HG02973 (cell line): ENCODE measurements at regions not wholly inside any gene's neighbourhood (a gene's known extent, or its start where the extent isn't known, plus 50 kb on each side); places are given as distances from the start of the nearest gene placed in this dataset.

Source experiments
- ATAC-seq: cut with Tn5 transposase; IDR thresholded peaks from one replicate; pipeline ENCODE4 v1.9.1; 2021; ENCODE audit warnings: moderate library complexity; ENCODE audit not compliant: unreplicated experiment

DNA sequence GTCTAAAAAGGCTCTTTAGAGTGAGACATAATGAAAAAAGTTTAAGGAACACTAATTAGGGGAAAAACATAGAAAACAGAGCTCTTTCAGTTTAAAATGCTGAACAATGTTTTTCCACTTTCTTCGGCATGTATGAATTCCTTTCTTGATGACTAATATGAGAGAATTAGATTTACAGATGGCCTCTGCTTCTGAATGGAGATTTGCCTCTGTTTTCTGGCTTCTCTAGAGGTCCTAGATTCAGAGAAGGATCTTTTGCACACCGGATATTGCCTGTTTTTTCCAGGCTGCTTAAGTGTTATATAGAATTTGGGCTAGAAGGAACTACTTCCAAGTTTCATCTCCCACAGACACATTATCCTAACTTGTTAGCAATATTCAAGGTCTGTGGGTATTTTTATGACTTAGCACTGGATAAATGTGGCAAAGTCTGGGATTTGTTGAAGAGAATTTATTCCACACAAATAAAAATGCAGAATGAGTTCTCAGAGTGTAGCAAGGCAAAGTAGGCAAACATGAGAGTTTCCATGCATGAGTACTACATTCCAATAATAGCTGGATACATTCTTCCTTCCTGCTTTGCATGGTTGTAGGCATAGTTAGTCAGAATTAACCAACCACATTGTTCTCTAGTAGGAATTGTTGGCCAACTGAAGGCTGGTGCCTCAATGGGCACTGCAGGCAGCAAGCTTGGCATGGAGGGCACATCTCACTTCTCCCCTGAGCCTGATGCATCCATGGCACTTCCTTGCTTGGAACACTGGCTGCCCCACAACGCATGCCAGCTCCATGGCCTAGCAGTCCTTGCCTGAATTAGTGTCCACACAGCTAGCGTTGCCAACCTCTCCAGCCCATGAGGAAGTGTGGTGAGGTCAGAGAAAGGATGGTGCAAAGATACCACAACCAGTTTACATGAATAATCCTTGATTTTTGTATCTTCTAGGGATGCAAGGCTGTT is 224.2 kb downstream of the CLIC5 start:
- ATAC-seq: no peak

DNA sequence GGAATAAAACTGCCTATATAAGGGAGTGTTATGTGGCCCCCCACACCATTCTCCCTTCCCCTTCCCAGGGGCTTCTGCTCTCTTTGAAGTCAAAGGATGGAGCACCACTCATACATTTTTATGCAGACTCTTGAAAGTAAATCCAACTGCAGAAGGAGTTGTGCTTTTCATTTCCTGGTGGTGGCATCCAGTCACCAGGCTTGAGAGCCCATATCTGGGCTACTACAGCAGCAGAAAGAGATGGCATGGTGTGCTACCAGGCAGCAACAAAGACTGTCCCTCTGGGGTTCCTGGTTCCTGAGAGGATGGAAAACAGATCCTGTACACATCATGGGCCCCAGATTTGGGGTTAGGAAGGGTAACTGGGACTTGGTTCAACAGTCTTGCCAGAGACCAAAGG is 226.4 kb downstream of the CLIC5 start:
- ATAC-seq: no peak

DNA sequence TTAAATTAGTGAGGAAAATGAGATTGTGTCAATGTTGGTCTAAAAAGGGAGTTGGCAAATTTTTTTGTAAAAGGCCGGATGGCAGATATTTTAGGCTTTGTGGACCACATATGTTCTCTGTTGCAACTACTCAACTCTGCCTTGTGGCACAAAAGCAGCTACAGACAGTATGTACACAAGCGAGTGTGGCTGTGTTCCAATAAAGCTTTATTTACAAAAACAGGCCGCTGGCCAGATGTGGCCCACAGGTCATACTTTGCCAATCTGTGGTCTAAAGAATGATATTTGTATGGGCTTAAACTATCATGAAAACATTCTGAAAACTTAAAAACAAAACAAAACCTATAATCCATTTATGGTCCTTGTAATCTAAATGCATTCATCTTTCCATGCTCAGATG is 228.3 kb downstream of the CLIC5 start:
- no peak for ATAC-seq

DNA sequence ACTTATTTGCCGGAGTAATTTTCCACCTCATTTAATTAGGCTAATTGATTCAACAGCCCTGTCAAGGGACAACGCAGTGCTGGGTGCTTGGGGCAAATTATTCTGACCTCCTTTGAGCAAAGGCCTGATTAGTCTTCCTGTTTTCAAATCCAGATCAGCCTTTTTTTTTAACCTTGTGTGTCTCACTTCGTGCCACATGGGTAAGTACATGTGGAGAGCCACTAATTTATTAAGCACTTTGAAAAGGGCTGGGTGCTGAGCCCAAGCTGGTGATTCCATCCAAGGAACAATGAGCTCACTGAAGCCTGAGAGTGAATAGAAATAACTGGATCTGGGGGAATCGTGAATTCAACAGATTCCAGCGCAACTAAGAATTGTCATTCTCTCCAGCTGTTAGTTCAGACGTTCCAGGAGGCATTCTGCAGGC is 229.3 kb downstream of the CLIC5 start:
- ATAC-seq: no peak

DNA sequence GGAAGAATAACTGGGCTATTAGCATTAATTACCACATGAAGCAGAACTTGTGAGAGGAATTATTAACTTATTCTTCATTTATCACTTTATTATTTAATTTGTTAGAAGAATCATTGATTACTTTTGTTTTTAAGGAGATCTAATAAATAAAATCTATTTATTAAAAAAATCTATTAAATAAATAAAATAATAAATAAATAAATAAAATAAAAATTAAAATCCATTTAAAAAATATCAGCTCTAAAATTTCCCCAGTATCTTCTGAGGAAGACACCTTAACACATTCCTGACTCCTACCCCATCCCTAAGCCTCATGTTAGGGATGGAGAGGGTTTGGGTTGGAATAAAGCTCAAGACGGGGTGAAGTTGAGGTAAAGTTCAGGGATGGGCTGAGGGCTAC is 231.4 kb downstream of the CLIC5 start:
- ATAC-seq: no peak

DNA sequence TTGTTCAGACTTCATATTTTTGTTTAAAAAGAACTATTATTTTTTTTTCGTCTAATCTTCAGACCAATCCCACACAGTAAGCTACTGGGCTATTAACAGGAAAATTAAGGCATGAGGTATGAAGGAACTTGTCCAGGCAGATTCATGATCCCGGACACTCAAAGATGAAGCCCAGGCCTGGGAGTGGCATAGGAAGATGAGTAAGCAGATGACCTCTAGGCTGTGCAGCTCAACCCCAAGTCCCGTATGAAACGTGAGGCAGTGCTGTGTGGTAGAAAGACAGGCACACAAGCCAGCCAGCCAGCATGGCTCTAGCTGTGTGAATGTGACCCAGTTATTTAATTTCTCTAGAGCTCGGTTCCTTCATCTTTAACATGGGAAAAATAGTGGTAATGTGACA is 231.9 kb downstream of the CLIC5 start:
- no peak for ATAC-seq

DNA sequence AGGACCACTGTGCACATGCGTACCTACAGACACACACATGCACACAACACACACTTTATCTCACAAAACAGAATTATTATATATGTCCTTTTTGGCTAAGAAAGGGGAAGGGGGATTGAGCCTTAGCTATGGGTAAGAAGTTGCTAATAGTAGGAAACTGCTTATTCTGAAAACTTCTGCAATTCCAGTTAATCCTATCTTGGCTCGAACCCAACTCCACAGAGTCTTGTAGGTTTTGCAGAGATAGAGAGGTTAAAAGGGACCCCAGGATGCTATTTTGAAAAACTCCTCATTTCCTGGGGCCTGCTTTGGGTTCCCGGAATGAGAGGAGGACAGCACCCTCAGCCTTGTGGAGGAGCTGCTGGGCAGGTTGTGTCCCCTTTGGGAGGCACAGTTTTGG is 233.8 kb downstream of the CLIC5 start:
- ATAC-seq: no peak

DNA sequence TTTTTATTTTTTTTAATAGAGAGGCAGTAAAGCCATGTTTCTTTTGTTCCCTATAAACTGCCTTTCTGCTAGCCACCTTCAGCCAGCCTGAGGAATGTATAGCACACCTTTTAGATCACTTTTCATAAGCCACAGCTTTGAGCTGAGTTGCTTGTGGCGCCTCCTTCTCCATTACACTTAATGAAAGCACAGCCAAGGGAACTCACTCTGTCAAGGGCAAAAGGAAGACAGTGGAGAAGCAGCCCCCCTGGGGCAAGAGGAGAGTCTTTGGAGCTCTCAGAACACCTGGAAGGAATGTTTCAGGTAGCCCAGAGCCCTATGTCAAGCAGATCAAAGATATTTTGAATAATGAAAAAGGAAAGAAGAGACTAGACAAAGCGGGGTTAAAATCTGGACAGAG is 235.1 kb downstream of the CLIC5 start:
- ATAC-seq: no peak

DNA sequence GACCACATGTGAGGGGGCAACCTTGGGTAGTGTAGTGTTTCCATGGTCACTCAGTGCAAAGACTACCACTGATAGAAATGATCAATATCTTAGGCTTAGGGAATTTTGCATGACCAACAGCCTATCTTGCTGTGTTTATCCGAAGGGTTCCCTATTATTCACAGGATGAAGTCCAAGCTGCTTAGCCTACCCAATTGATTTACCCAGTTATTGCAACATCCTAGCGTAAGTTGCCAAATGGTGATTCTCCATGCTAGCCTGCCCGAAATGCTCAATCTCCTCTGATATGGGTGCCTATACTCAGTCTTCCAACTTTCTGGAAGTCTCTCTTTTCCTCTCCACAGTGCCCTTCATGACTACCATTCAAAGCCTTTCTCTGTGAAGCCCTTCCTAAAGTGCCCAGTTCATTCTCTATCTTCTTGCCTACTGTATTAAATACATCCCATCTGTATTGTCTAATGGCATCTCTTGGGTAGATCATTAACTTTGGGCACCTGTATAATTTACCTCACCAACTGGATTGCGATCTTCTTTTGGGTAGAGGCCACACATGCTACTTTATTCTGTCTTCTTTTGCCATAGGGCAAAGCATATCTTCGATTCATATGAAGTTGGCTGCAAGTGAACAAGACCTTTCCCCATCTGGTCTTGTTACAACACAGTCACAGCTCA is 240.5 kb downstream of the CLIC5 start:
- ATAC-seq: no peak

DNA sequence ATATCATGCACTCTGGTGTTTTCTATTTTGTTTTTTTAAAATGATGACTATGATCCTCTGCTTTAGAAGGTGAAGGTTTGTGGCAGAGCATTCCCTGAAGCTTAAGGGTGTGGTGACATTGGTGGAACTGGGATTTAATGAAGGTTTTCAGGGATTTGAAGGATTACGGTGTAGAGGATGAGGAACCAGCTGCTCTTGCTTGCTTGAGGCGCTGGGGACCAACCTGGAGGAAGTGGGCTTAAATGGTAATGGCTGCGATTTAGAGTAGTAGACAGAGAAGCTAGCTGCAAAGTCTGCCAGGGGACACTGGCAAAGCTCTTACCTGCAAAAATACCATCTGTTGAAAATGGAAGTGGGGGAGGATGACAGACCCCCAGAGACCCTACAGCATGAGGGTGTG is 241.8 kb downstream of the CLIC5 start:
- ATAC-seq: no peak

DNA sequence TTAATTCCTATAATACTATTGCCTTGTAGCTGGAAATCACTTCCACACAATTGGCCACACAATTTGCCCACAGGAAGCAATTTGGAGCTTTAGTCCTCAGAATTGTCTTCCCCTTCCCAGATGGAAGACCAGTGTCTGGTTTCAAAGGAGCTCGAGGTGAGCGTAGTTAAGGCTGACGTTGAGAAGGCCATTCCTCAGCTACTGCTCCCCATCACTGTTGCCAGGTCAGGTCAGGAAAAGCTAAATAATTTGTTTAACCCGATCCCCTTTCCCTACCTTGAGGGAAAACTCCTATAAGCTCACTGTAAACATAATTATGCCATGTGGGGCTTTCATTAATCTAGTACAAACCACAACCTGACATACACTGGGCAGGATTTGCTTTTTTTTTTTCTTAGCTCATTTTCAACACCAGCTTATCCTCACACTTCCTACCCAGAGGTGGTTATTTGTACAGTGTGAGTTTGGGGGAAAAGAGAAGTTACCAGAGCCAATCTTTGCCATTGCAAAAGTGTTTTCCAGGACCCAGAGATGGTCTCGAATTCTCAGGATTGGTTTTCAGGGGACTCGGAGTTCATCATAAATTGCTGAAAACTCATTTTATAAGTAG is 242.7 kb downstream of the CLIC5 start:
- no peak for ATAC-seq

DNA sequence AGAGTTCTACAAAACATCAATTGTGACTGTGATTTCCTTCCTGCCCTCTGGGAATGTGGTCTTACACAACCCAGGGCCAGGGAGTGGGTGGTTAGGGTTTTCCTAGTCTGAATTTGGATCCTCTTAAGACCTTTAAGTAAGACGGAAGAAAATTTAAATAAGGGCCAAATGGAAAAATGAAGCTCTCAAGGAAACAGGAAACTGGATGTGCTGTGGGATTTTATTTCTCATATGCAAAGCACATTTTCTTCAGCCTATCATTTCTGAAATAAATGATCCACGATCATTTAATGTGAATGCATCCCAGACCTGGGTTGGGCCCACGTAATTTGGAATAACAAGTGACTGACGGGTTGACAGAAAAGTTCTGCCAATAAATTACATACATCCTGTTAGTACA is 243.6 kb downstream of the CLIC5 start:
- ATAC-seq: no peak

DNA sequence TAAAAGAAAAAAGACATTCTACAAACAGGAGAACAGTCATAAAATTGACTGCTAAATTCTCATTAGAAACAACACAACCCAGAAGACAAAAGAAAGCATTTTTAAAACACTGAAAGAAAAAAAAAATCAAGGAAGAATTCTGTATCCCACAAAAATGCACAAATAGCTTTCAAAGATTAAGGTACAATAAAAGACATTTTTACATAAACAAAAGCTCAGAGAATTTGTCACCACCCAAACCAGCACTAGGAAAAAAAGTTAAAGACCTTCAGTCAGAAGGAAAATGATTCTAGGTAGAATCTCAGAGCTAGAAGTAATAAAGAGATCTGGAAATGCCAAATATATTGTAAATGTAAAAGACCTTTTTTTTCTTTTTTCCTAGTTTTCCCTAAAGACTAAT is 252.4 kb downstream of the CLIC5 start:
- no peak for ATAC-seq

DNA sequence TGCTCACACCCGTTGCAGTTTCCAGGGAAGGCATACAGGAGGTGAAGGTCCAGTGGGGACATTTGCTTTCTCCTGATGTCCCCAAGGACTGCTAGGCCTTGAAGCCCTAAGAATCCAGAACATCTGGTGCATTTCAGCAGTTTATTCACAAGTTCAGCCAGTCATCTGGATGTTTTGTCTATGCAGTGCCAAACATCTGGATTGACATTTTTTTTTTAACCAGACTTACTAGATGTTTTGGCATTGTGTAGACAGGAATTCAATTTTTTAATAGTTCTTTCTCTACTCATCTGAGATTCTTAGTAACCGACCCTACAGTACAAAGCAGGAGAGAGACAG is 256.2 kb downstream of the CLIC5 start:
- no peak for ATAC-seq

DNA sequence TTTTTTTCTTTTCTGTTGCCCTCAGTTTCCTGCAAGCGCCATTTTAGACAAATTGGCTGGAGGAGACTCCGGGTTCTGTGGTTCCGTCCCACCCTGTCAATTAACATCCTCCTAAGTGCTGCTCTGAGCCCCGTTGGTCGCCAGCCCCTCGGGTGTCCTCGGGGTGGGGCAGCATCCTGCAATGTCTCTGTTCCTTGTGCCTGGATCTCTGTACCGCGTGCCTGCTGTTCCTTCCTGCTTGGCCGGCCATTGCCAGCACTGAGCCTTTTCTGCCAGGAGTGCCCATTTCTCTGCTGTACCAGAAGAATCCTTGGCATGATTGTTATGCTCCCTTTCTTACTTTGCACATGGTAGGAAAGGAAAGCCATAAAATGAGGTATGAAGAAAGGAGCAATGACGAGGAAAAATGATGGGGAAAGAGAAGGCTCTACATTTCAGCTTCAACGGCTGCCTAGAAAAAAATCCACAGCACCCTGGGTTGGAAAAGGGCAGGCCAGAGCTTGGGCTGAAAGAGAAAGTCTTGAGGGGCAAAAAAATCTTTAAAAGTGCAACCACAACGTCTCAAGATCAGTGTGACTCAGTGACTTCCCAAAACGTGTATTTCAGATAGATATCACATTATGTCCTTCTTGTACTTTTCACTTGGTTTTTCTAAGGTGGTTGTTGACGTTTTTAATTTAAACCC is 256.7 kb downstream of the CLIC5 start:
- no peak for ATAC-seq

DNA sequence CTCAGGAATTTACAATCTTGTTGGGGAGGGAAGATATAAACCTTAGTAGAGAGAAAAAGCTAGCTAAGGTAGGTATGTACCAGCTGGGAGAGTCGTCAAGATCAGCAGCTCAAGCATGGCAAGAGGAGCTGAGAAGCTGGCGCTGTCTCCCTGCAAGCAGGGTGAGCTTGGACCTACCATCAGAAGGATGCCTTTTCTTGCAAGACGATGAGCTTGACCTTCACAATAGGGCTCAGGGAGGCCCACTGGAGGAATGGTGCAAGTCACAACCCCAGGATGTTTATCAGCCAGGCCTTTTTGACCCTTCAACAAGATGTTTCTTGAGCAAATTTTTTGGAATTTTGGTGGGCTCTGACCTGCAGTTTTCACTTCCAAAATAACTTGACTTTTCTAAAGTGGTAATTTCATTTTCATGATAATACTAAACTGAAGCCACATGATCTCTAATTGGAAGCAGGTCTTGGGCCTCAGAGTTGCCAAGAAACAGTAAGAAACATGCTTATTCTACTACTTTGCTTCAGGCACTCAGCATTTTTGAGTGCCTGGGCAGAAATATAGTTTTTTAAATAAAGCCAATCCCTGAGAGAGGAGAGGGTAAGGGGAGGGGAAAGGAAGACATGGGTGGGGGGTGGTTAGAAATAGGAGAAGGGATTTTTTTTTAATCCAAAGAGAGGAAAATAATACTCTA is 258.1 kb downstream of the CLIC5 start:
- no peak for ATAC-seq

DNA sequence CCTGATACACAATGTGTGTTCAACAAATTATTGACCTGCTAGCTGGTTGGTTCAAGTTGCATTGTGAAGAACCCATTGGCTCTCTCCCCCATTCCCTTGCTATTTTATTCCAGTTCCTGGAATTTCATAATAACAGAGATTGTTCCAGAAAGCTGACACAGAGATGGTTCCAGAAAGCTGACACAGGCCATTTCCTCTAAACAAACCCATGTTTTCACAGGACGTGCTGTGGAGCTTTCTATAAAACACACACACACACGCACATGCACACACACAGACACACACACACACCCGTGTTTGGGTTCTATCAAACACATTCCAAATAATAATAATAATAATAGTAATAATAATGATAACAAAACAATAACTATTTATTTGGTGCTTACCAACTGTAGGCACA is 259.1 kb downstream of the CLIC5 start:
- no peak for ATAC-seq

DNA sequence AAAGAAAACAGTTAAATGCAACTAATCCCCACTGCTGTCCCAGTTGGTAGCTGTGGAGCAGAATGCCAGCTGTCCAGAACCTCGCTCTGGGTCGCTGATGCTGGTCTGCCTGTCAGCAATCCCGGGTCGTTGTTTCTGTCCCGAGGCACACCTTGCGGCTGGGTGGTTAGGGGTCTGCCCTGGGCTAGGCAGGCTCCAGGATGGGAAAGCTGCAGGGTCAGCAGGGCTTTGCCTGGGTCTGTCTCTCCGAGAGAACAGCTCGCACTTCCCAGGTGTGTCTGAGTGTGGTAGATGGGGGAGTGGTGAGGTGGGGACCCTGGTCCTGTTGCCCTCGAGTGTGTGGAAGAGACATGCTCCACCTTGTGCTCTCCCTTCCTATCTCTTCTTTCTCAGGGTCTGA is 261.2 kb downstream of the CLIC5 start:
- ATAC-seq: no peak

DNA sequence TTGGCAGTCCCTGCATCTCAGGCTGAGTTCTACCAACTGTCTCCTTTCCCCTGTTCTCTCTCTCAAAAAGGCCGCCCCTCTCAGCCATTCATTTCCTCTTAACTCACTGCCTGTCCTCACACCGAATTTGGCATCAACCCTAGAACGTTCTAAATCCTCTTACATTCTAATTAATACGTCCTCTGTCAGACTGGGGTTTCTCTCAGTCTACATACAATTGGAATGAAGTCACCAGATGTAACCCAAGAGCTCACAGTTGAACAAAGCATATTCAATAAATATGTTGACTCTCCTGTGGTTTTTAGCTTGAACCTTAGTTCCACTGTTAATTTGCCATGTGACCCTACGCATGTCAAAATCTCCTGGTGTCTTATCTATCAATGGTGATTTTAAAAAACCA is 269.6 kb downstream of the CLIC5 start:
- ATAC-seq: no peak

DNA sequence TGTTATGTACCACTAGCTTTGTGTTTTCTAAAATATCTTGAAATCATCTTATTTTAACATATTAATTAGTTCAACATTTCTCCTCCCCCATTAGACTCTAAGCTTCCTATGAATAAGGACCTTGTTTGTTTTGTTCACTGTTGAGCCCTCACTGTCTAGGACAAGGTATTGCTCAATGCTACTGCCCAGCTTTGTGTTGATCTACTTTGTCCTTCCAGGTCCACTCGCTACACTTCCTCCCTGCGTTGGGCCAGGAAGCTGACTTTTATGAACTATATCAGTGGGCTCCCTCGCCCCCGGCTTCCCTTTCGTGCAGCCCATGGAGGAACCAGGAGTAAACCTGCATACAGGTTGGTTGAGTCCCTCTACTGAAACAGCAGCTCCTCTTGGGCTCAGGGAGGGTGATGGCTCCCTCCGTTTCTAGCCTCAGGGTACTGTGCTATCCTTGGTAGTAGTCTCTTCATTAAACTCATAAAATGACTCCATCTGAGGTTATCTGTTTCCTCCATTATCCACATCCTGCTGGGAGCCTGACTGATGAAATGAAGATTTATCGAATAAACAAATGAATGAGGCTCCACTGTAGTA is 272.5 kb downstream of the CLIC5 start:
- no peak for ATAC-seq

DNA sequence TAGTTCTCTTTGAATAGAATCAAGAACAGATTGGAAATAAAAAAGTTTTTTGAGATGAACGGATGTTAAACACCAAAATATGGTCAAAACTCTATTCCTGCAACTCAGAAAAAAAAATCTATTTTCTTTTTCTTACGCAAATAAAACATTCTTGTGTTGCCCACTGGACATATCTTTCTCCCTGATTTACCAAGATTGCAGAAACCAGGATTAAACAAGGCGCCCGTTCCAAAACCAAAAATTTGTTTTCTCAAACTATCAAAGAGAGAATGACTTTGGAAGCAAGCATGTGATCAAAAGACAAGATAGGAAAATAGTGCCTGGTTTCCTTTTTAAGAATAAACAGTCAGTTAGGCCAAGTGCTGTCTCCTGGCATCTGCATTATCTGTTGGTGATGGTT is 273.1 kb downstream of the CLIC5 start:
- no peak for ATAC-seq
